Posterior vena cava (tissue), 2 donors: ENCODE measurements at regions not wholly inside any gene's neighbourhood (a gene's known extent, or its start where the extent isn't known, plus 50 kb on each side); places are given as distances from the start of the nearest gene placed in this dataset.

Source experiments
- DNase-seq: peaks from one replicate; pipeline ENCODE4 v3.0.0-alpha.2; 2020; ENCODE audit warnings: low spot score
- intact Hi-C, 2 donors: fragments of 100-400 bp; cut with DNase I; formaldehyde crosslinking; loops; one replicate each; pipeline versions ENCODE4 v1.14.1 to v1.14.2; 2022 to 2023
- donor health status: DM: yes; HTN: yes; CAD: no.
- donor health status: DM: yes; HTN: yes; CAD: no.

DNA sequence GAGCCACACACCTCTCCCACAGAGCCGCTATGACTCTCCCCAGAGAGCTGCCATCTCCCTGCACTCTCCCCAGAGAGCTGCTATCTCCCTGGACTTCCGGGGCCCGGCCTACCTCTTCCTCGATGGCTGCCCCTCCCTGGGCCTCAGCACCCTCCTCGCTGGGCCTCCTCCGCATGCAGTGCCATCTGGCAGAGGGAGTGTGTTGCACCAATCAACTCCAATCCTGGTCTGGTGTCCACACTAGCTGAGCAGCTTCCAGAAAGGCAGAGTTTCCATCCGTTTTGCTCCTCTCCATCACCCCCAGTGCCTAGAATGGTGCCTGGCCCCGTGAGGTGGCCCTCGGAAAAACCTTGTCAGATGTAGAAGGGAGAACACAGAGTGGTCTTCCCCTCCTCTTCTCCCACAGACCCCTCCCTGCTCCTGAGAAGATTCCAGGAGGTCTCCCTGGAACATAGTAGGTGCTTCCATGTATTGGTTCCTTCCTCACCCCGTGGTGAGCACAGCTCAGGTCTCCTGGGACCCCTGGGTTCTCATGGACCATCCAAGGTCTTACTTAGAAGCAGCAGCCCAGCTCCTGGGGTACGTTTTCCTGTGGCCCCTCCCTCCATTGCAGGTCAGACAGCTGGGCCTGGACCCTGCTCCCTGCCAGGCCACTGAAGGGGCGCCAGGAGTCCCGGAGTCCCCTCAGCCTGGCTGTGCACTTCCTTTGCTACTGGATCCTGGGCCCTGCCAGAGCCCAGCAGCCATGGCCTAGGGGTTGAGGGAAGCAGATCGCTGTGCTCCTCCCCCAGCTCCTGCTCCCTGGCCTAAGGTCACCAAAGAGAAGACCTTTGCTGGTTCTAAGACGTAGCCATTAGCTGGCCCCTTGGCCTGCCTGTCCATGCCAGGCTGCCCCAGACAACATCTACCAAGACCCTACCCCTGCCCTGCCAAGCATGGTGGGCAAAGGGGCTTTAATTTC is 233.8 kb upstream of the GSE1 start:
- DNase-seq = no peak
- intact Hi-C loops = no loop called here

DNA sequence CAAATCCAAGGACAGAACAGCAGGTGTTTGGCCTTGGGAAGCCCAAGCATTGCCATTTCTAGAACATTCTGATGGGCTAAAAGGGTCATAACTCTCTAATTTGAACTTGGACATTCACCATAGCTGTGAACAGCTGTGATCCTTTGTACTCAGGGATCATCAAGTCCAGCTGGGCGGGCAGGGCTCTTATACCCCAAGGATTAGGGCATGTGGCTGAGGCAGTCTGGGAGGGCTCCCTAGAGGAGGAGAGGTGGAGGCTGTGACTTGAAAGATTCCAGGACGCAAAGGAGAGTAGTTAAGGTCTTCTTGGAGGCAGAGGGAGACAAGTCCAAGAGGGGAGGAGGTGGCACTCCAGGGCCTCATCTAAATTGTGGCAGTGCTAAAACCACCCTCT is 233.1 kb upstream of the GSE1 start:
- intact Hi-C loops = no loop called here
- no peak for DNase-seq

DNA sequence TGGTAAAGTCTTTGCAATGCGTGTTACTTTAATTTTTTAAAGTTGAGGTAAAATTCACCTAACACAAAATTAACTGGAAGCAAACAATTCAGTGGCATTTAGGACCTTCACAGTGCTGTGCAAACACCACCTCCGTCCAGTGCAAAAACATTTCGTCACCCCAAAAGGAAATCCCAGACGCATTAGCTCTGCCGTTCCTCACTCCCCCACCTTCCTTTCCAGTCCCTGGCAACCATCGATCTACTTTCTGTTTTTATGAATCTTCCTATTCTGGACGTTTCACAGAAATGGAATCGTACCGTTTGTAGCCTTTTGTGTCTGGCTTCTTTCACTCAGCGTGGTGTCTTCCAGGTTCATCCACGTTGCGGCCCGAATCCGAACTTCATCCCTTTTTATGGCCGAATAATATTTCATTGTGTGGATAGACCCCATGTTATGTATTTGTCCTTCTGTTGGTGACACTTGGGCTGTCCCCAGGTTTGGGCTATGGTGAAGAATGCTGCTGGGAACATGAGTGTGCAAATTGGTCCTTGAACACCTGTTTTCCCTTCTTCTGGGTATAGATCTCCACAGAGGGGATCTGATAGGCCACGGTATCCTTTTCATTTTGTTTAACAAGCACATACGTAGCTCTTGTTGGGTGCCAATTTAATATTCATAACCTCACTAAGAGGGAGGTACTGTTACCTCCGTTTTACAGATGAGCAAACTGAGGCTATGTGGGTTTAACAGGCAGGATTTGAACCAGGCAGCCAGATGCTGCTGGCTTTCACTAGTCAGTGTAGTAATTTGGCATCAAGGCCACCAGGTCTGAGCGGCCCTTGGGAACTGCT is 232.0 kb upstream of the GSE1 start:
- intact Hi-C loops = no loop called here
- no peak for DNase-seq

DNA sequence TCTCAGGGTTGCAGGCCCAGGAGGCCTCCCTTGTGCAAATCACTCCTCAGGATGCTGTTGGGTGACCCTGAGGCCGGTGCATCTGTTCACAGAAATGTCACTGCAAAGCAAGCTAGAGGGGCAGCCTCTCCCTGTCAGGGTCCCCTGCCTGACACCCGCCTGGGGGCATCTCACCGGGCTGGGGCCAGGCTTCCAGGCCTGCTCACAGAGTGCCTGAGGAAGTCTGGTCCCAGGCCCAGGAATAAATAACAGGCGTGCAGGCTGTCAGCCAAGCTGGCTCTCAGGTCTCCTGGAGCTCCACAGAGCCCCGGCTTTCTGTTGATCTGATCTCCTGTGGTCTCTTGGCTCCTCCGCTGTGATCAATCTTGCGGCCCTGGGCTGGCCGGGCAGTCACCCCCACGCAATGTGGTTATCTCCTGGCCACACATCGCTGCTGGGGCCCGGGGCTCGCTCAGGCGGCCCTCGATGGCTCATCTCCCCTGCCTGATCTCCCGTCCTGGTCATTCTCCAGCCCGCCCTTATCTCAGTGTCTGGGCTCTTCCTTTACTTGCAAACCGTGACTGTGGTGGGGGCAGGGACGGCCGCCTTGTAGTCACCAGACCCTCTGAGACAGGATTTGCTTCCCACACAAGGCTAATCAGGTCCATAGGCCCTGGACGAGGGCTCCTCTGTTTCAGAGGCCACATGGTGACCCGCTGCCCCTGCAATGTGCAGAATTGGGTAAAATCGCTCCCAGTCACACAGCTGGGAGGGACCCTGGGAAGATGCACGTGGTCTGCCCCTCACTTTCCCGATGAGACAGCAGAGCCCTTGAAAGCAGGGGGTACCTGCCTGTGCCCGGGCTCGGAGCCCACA is 231.2 kb upstream of the GSE1 start:
- DNase-seq = no peak
- intact Hi-C loops = no loop called here

DNA sequence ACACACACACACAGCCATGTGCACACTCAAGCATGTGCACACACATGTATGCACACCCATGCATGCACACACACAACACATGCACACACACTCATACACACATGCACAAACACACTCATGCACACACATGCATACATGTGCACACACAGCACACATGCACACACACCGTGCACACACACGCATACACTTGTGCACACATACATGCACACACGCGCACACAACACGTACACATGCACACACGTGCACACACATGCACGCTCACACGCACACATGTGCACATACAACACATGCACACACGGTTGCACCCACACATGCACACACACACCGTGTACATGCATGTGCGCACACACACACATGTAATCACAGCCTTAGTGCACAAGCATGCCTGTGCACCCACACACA is 230.4 kb upstream of the GSE1 start:
- intact Hi-C loops = no loop called here

DNA sequence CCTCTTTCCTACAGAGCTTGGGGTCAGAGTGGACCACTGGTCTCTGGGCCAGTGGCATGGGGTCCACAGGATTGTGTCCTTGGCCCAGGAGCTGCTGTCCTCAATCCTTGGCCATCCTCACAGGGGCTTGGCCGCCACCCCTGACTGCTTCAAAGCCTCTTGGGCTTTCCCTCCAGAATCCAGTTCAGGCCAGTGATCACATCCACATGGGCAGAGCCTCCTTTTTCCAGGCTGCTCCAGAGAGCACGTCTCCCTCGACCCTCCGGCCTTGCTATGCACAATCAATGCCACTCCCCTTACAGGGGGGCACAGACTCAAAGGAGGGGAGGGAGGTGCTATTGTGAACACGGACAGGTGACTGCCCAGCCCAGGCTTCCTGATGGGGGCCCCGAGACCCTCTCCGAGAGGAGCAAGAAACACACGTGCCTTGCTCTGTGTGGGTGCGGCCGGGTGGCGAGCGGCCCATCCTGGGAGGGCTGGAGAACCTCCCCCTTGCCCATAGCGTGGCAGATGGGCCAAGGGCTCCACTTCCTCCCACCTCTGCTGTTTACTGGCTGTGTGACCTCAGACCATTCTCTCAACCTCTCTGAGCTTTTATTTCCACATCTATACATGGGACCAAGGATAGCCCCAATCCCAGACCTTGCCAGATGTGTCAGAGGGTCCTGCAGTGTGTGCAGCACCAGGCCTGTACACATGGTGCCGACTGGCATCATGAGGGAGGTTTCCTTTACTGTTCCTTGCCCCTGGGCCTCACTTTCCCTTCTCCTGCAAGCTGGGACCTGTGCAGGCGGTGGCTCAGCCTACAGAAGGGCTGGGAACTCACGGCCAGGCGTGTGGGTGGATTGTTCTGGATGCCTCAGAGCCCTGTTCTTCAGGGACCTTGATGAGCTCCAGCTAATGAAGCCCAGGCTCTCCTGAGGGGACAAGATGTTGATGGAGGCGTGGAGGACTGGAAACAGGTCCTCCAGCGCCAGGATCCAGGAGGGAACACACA is 229.0 kb upstream of the GSE1 start:
- DNase-seq = peak; percentile 80
- intact Hi-C loops = no loop called here

More for the DNA sequence above, 230.4 kb upstream of the GSE1 start:
- DNase-seq = no peak

DNA sequence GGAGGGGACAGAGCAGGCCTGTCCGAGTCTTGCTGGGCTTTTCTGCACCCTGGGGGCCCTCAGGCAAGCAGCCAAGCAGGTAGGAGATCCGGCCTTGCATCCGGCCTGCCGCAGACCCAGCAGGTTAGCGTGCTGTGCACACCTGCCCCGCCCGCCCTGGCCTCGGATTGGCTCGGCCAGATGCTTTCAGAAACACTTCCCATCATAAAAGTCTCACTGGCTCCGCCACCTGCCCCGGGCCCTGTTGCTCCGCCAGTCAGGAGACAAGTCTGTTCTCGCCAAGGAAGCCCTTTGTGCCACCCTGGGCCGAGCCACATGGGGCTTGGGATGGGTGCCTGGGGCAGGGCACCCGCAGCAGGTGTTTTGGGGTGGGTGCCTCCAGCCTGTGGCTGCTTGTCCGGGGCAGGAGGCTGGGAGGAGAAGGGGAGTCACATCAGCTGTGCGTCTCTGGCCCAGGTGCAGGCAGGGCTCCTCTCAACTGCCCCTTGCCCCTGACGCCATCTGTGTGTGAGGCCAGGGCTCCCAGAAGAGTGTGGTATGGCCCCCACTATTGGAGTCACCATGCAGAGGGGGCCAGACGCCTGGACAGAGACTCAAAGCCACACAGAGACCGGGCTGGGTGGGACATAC is 228.2 kb upstream of the GSE1 start:
- DNase-seq = peak; percentile 77

DNA sequence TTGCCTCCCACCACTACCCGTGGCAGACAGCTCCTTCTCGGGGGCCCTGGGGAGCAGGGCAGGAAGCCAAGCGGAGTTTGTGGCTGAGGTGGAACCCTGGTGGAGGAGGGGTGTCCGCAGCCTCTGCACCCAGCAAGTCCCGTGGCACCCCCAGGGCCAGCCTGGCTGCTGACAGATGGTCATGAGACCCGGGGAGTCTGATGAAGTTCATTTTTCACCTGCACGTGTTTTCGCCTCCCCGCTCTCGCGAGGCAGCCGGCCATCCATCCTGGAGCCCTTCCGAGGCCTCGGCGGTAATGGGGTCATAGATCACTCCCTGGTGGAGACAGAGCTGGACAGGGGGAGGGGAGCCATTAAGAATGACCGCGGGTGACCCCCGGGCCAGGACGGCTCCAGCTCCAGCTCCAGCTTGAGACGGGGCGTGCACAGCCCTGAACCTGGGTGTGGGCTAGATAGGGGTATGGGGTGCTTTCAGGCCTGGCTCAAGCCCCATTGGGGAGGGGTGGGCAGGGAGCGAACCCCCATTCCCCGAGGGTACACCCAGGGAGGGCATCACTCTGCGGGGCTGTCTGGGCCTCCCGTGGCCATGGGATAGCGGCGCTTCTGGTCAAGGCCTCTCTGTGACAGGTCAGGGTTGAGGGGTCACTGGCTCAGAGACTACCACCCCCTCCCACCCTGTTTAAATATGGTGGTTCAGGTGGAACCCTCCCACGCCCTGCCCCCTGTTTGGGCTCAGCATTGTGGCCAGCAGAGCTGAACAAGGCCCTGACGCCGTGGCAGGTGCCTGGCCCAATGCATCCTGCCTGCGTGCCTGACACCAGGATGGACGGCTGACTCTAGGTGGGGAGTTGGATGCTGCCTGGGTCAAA is 227.4 kb upstream of the GSE1 start:
- peak; percentile 81 for DNase-seq

More for the DNA sequence above, 228.2 kb upstream of the GSE1 start:
- intact Hi-C loops = no loop called here

DNA sequence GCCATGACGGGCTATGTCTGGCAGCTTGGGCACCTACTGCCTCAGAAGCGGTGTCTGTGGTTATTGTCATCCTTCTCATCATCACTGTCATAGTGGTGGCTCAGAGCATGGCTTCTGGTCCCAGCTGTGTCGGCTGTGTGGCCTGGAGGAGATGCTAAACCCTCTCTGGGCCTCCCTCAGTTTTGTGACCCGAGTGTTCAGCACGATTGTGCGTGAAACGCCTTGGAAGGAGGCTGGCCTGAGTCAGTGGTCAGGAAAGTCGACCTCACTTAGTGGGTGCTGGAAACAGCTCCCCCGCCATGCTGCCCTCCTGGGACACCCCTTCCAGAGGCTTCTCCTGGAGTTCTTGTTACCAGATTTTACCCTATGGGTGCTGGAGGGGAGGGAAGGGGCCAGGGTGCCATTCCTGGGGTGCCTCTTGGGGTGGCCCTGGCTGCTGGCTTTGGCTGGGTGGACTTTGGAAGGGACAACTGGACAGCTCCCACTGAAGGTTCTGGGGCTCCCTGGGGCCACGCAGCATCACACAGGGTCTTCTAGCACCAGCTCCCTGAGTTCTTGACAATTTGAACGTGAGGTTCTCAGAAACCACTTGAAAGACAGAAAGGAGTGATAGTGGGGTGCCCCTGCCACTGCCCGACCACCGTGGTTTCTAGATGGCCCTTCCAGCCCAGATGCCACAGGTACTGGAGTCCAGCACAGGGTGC is 226.5 kb upstream of the GSE1 start:
- peak; percentile 66 for DNase-seq

More for the DNA sequence above, 227.4 kb upstream of the GSE1 start:
- intact Hi-C loops = no loop called here

DNA sequence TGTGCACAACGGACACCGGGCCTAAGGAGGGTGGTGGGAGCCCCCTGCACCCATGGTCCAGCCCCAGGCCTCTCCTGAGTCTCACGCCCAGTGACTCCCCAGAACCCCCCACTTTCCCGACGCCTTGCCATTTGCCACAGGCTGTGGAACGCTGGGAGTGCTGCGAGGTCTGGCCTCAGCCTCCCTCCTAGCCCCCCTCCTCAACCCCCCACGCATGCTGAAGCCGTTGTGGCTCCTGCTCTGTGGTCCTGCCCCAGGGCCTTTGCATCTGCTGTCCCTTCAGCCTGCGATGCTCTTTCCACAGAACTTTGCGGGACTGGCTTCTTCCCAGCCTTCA is 226.0 kb upstream of the GSE1 start:
- intact Hi-C loops = no loop called here
- peak; percentile 49 for DNase-seq

More for the DNA sequence above, 226.5 kb upstream of the GSE1 start:
- intact Hi-C loops = no loop called here

DNA sequence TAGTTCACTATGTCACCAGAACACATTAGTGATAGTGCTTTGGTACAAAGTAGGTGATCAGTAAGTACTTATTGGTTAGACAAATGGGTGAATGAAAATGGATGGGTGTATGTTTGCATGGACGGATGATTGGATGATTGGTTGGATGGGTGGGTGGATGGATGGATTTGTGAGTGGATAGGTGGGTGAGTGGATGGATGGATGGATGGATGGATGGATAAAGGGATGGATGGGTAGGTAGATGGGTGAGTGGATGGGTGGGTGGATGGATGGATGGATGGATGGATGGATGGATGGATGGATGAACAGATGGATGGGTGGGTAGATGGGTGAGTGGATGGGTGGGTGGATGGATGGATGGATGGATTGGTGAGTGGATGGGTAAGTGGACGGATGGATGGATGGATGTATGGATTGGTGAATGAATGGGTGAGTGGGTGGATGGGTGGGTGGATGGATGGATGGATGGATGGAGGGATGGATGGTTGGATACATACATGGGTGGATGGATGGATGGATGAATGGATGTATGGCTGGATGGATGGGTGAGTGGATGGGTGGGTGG is 225.3 kb upstream of the GSE1 start:
- DNase-seq = no peak
- intact Hi-C loops = no loop called here

DNA sequence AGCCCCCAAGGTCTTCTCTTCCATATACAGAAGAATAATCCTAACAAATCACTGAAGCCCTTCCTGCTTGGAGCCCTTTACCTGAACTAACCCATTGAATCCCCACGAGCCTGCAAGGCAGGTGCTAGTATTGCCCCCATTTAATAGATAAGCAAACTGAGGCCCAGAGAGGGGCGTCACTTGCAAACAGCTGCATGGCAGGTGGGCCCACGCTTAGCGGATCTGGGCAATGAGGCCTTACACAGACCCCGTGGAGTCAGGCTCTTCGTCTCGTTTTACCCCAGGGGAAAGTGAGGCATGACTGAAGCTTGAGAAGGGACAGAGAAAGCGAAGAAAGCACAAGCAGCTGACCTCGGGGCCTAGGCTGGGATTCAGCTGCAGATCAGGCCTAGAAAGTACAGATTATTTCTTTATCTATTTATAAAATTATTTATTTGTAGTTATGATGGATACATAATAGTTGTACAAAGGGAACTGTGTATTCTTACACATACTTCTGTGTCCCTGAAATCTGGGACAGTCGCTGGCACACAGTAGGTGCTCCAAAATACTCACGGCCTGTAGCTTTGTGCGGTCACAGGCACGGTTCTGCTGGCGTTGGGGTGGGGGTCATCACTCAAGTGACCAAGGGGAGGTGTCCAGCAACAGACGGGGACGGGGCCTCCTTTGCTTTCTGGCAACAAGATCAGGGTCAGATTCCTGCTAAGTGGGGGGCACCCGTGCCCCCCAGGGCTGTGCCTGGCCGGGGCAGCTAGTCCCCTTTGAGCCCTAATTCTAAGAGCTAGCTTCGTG is 223.2 kb upstream of the GSE1 start:
- DNase-seq = peak; percentile 74
- intact Hi-C loops = no loop called here

DNA sequence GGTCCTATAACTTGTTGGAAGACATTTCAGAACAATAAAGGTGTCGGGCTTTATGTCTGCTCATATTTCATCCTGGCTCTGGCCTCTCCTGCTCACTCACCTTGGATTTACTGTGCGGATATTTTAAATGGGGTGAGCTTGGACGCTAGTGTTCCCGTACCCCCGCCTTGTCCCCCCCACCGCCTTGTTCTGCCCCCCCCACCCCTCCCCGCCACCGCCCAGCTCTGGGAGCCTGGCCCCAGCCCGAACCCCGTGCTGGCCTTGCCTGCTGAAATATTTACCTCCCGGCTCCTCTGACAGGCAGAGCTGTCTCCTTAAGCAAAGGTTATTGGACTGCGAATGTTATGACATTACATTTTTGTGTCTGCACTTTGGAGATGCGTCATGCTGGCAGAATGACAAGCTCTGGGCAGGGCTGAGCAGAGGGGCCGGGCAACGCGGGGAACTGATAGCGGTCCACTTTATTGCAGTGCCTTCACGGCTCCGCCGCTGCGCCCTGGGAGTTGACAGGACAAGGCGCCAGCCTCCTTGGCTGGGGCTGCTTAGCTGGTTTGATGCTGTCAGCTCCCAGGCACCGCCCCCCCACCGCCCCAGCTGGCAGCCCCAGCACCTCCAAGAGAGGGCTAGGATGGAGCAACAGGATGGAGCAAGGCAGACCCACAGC is 222.5 kb upstream of the GSE1 start:
- intact Hi-C loops = no loop called here
- peak; percentile 96 for DNase-seq

DNA sequence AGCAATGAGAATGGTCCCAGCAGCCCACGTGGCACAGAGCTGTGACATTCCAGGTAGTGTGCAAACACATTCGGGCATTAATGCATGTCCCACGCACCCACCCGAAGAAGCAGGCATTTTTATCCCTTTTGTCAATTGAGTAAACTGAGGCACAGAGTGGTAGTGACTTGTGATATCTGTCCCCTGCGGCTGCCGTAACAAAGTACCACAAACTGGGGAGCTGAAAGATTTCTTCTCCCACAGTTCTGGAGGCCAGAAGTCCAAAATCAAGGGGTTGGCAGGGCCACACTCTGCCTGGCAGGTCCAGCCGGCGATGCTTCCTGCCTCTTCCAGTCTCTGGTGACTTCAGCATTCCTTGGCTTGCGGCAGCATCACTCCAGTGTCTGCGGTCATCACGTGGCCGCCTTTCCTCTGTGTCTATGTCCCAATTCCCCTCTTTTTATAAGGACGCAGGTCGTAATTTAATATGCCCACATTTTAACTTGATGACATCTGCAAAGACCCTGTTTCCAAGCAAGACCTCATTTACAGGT is 221.9 kb upstream of the GSE1 start:
- DNase-seq = peak; percentile 69
- intact Hi-C loops = no loop called here
